ENCODE measurements at regions not wholly inside any gene's neighbourhood (a gene's known extent, or its start where the extent isn't known, plus 50 kb on each side); places are given as distances from the start of the nearest gene placed in this dataset.

- TF ChIP-seq, protein P1, sequence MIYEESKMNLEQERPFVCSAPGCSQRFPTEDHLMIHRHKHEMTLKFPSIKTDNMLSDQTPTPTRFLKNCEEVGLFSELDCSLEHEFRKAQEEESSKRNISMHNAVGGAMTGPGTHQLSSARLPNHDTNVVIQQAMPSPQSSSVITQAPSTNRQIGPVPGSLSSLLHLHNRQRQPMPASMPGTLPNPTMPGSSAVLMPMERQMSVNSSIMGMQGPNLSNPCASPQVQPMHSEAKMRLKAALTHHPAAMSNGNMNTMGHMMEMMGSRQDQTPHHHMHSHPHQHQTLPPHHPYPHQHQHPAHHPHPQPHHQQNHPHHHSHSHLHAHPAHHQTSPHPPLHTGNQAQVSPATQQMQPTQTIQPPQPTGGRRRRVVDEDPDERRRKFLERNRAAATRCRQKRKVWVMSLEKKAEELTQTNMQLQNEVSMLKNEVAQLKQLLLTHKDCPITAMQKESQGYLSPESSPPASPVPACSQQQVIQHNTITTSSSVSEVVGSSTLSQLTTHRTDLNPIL (CRISPR knock-in tag; IDR thresholded peaks at IDR 0.05; ENCODE audit: low read depth), result peak; percentile 44; the same call in 1 of the 2 replicates
- TF ChIP-seq, protein P2, sequence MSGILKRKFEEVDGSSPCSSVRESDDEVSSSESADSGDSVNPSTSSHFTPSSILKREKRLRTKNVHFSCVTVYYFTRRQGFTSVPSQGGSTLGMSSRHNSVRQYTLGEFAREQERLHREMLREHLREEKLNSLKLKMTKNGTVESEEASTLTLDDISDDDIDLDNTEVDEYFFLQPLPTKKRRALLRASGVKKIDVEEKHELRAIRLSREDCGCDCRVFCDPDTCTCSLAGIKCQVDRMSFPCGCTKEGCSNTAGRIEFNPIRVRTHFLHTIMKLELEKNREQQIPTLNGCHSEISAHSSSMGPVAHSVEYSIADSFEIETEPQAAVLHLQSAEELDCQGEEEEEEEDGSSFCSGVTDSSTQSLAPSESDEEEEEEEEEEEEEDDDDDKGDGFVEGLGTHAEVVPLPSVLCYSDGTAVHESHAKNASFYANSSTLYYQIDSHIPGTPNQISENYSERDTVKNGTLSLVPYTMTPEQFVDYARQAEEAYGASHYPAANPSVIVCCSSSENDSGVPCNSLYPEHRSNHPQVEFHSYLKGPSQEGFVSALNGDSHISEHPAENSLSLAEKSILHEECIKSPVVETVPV (CRISPR knock-in tag; IDR thresholded peaks at IDR 0.05), result no peak
- TF ChIP-seq TSHZ2 (CRISPR knock-in tag; IDR thresholded peaks at IDR 0.05) (no peak), BACH2 (CRISPR knock-in tag; IDR thresholded peaks at IDR 0.05; ENCODE audit: borderline replicate concordance) (no peak)
Observed at GRCh38 chr13:34201050-34201913, 383.3 kb downstream of the RFC3 start.

Data from SK-N-SH treated with all-trans-retinoic acid at 6 μM for 48 hours (cell line).